Osteoblast (primary cell): ENCODE measurements at regions not wholly inside any gene's neighbourhood (a gene's known extent, or its start where the extent isn't known, plus 50 kb on each side); places are given as distances from the start of the nearest gene placed in this dataset.

ENCODE experiments used
- DNase-seq: peaks from one replicate; pipeline ENCODE4 v3.0.0; 2011; ENCODE audit warnings: low spot score, mixed read lengths; ENCODE audit not compliant: insufficient read length; ENCODE audit errors: missing footprints
- H2AFZ ChIP-seq: 2 replicates; pipeline ENCODE4 v1.6.0; 2011; ENCODE audit warnings: mild to moderate bottlenecking, low read length
- H3K27ac ChIP-seq: 2 replicates; pipeline ENCODE4 v1.5.1; 2011; ENCODE audit warnings: mild to moderate bottlenecking, low read depth, low read length, moderate library complexity
- H3K27me3 ChIP-seq: 2 replicates; pipeline ENCODE4 v1.6.0; 2012; ENCODE audit warnings: mild to moderate bottlenecking, control low read depth, inconsistent platforms, low read length, moderate library complexity; ENCODE audit not compliant: insufficient read depth
- H3K36me3 ChIP-seq: 2 replicates; pipeline ENCODE4 v1.5.1; 2011; ENCODE audit warnings: mild to moderate bottlenecking, low read length, control low read depth, moderate library complexity; ENCODE audit not compliant: insufficient read depth
- H3K4me1 ChIP-seq: 2 replicates; pipeline ENCODE4 v1.5.1; 2011; ENCODE audit warnings: mild to moderate bottlenecking, low read length, control low read depth, moderate library complexity; ENCODE audit not compliant: insufficient read depth
- H3K4me2 ChIP-seq: 2 replicates; pipeline ENCODE4 v1.6.0; 2011; ENCODE audit warnings: mild to moderate bottlenecking, low read length; ENCODE audit not compliant: insufficient read depth
- H3K4me3 ChIP-seq: fragments of 200-600 bp; sonication (generic); 3 replicates; pipeline ENCODE4 v1.5.1; 2012; ENCODE audit warnings: mild to moderate bottlenecking, low read length, inconsistent platforms; ENCODE audit not compliant: insufficient read depth
- H3K79me2 ChIP-seq: 2 replicates; pipeline ENCODE4 v1.6.0; 2012; ENCODE audit warnings: mild to moderate bottlenecking, low read length, control low read depth, inconsistent platforms; ENCODE audit not compliant: insufficient read depth
- H3K9me3 ChIP-seq: 2 replicates; pipeline ENCODE4 v1.5.1; 2011; ENCODE audit warnings: low read depth, low read length, control low read depth
- H4K20me1 ChIP-seq: 2 replicates; pipeline ENCODE4 v1.6.0; 2012; ENCODE audit warnings: mild to moderate bottlenecking, low read length, control low read depth; ENCODE audit not compliant: insufficient read depth
- CTCF ChIP-seq: IDR thresholded peaks from 2 replicates; pipeline ENCODE4 v1.5.1; 2011; ENCODE audit warnings: mild to moderate bottlenecking, low read depth, low read length, moderate library complexity; ENCODE audit errors: extremely low read depth

GRCh38 chr6:106771822-106772221, 142.4 kb downstream of the QRSL1 start:
- Histone ChIP-seq H3K36me3 (no peaks in the 10 kb centered on the region), H3K27ac (no peak overlapping the region), H4K20me1 (no peaks in the 10 kb centered on the region), H3K27me3 (peaks cover 8% of the 10 kb centered on the region), H3K4me3 (no peak overlapping the region), H3K4me1 (no peaks in the 10 kb centered on the region), H3K9me3 (peaks cover 2% of the 10 kb centered on the region), H3K4me2 (no peak overlapping the region), H3K79me2 (no peaks in the 10 kb centered on the region), H2AFZ (no peak overlapping the region)
- no peak for TF ChIP-seq CTCF
- no peak for DNase-seq

DNA sequence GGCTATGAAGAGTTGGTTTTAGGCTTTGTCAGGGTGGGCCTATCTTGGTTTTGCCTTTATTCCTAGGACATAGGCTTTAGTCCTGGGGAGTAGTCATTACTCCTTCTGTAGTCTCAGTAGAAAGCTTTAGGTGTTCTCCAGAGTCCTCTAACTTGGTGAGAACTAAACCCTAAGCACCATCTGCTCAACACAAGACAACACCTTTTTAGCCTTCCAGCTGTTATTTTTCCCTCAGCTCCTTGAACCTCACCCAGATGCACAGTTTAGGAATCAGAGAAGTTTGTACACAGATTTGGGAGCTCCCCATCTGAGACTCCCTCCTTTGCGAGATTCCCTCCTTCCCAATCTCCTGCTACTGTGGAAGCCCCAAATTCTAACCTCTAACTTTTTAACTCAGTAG, 141.3 kb downstream of the QRSL1 start:
- peaks cover 2% of the 10 kb centered on the region for H3K9me3 ChIP-seq
- no peak overlapping the region for H2AFZ ChIP-seq
- DNase-seq, result no peak
- no peak overlapping the region for H3K4me3 ChIP-seq
- peaks cover 8% of the 10 kb centered on the region for H3K27me3 ChIP-seq
- no peak overlapping the region for H3K27ac ChIP-seq
- TF ChIP-seq CTCF, result no peak
- H3K36me3 ChIP-seq, result no peaks in the 10 kb centered on the region
- H3K79me2 ChIP-seq, result no peaks in the 10 kb centered on the region
- H4K20me1 ChIP-seq, result no peaks in the 10 kb centered on the region
- no peaks in the 10 kb centered on the region for H3K4me1 ChIP-seq
- no peak overlapping the region for H3K4me2 ChIP-seq

DNA sequence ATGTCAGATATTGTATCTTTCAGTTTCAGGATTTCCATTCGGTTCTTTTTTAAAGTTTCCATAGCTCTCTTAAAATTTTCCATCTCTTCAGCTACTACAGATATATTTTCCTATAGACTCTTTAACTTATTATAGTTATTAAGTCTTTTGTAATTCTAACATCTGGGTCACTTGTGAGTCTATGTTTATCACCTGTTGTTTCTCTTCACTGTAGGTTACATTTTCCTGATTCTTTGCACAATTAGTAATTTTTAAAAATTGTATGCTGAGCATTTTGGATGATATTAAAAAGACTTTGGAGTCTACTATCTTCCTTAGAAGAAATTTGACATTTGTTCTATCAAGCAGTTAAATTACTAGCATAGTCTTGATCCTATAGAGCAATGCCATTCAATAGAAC, 140.7 kb downstream of the QRSL1 start:
- no peaks in the 10 kb centered on the region for H4K20me1 ChIP-seq
- H3K4me1 ChIP-seq, result no peaks in the 10 kb centered on the region
- no peak overlapping the region for H3K4me2 ChIP-seq
- TF ChIP-seq CTCF, result no peak
- H3K9me3 ChIP-seq, result peaks cover 2% of the 10 kb centered on the region
- no peak overlapping the region for H3K27ac ChIP-seq
- no peak overlapping the region for H2AFZ ChIP-seq
- no peaks in the 10 kb centered on the region for H3K79me2 ChIP-seq
- no peak for DNase-seq
- H3K4me3 ChIP-seq, result no peak overlapping the region
- no peaks in the 10 kb centered on the region for H3K36me3 ChIP-seq
- peaks cover 8% of the 10 kb centered on the region for H3K27me3 ChIP-seq

DNA sequence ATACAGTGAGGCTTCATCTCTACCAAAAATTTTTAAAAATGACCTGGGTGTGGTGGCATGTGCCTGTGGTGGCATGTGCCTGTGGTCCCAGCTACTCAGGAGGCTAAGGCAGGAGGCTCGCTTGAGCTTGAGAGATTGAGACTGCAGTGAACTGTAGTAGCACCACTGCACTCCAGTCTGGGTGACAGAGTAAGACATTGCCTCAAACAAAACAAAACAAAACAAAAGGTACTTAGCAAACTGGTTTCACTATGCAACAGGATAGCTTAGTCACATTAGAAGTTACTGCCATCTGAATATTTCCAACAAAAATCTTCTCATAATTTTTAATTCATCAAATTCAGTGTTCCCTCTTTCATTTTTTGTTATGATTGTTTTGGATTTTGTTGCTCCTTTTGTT, 137.9 kb downstream of the QRSL1 start:
- no peak for TF ChIP-seq CTCF
- no peak overlapping the region for H3K4me2 ChIP-seq
- H3K4me1 ChIP-seq, result no peaks in the 10 kb centered on the region
- no peak overlapping the region for H2AFZ ChIP-seq
- H3K27me3 ChIP-seq, result no peaks in the 10 kb centered on the region
- H3K36me3 ChIP-seq, result no peaks in the 10 kb centered on the region
- no peaks in the 10 kb centered on the region for H3K79me2 ChIP-seq
- no peak overlapping the region for H3K27ac ChIP-seq
- H4K20me1 ChIP-seq, result no peaks in the 10 kb centered on the region
- no peak overlapping the region for H3K4me3 ChIP-seq
- DNase-seq, result no peak
- H3K9me3 ChIP-seq, result peaks cover 2% of the 10 kb centered on the region
